LNCAP (cell line): ENCODE measurements at regions not wholly inside any gene's neighbourhood (a gene's known extent, or its start where the extent isn't known, plus 50 kb on each side); places are given as distances from the start of the nearest gene placed in this dataset.

Experiments
- TF ChIP-seq, protein P1 (sequence below): fragments of 450-650 bp; IDR thresholded peaks from 2 replicates; pipeline ENCODE4 v1.5.1; 2017; ENCODE audit warnings: mild to moderate bottlenecking

DNA sequence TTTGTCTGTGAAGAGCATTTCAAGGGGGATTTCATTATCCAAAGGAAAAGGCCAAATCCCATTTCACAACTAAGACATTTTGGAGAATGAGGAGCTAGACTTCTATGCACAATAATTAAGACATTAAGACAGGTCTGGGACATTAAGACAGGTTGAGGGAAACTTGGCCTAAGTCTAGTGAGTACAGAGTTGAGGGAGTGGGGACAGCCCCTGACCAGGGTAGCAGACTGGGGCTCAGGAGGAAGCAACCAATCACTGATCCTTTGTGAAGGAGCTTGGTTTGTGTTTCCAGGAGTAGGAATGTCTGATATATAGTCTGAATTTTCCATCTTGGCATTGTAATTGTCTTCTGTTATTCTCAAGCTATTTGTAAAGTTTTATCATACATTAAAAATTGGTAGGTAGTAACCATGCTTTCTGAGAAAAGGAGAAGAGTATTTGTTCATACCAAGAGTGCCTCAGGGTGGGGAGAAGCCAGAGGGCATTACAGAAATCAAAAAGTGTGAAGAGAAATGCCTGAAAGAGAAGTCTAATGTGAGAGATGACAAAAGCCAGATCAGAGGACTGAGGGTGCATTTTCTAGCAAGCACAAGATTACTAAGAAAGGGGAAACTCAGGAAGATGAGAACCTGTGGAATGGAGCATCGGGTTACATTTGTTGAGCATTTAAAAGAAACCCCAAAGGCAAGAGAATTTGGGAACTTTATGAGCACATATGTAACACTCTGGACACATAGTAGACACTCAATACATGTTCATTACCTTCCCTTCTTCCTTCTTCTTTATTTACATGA lies 189.3 kb upstream of the PIK3R1 start:
- TF ChIP-seq, protein P1, sequence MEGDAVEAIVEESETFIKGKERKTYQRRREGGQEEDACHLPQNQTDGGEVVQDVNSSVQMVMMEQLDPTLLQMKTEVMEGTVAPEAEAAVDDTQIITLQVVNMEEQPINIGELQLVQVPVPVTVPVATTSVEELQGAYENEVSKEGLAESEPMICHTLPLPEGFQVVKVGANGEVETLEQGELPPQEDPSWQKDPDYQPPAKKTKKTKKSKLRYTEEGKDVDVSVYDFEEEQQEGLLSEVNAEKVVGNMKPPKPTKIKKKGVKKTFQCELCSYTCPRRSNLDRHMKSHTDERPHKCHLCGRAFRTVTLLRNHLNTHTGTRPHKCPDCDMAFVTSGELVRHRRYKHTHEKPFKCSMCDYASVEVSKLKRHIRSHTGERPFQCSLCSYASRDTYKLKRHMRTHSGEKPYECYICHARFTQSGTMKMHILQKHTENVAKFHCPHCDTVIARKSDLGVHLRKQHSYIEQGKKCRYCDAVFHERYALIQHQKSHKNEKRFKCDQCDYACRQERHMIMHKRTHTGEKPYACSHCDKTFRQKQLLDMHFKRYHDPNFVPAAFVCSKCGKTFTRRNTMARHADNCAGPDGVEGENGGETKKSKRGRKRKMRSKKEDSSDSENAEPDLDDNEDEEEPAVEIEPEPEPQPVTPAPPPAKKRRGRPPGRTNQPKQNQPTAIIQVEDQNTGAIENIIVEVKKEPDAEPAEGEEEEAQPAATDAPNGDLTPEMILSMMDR = no peak

DNA sequence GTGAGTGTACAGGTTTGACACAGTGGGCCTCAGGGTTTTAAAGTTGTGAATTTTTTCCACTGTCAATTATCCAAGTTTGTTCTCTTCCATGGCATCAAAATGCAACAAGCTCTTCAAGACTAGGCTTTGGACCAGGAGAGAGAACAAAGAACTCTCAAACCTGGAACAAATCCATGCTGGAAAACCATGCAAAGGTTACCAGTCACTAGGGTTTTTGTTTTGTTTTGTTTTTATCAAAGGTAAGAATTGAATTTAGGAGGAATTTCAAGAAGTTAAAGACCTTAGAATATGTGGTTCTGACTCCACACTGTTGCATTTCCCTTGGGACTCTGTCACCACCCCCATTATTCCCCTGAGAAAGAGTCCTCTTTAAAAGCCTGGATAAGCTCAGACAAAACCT lies 191.1 kb upstream of the PIK3R1 start:
- TF ChIP-seq, protein P1 = no peak

GRCh38 chr5:68021916-68022315 lies 193.6 kb upstream of the PIK3R1 start:
- TF ChIP-seq, protein P1 = no peak

- TF ChIP-seq, protein P1 = no peak
These were observed 194.3 kb upstream of the PIK3R1 start for GRCh38 chr5:68021227-68021626.

DNA sequence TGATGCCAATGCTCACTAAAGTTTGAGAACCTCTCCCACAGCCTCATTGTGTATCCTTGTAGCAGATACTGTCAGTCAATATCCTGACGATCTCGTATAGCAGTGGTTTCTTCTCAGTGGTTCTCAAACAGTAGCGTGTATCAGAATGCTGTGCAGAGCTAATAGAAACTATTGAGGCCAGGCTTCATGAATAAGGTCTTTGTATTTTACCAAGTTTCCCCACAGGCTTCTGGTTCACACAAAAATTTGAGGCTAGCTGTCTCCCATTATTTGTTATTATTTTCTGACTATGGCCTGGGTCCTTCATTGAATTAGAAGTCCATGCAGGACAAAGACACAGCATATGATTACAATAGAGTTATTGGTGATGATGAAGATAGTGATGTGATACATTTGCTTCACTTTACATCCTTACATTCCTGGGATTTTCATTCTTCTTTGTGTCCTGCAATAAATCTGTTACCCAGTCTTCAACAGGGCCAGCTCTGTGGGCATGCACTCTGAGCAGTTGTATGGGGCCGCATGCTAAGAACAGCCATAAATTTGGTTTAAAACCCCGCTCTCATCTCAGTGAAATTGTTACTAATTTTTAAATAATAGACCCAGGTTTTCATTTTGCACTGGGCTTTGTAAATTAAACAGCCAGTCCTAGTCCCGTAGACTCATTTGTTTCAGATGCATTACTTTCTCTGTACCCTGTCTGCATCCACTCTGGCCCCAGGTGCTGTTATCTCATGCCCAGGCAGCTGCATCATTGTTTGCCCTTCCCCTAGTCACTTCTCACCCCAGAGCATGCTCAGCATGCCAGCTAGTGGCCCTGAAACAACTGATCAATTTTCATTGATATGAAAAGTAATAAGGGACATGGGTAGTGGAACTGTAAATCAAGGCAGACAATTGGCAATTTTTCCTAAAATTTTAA lies 199.9 kb upstream of the PIK3R1 start:
- TF ChIP-seq, protein P1 = no peak

DNA sequence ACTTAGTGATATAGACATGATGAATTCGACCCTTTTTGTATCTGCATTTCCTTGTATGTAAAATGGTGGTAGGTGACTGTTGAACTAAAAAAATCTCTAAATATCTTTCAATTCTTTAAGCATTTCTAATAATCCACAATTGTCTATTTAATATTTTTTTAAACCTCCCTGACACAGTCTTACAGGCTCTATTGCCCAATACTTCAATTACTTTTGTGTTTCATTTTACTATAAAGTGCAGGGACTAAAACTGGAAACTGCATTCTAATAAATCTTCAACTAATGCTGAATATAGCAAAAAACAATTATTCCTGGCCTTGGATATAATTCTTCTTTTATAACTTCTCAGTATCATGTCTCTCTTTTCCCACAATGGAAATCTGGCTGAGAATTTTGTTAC lies 202.7 kb upstream of the PIK3R1 start:
- TF ChIP-seq, protein P1 = no peak

- TF ChIP-seq, protein P1 = no peak
These were observed 203.1 kb upstream of the PIK3R1 start for GRCh38 chr5:68012429-68012828.
